Activated CD4-positive, alpha-beta memory T cell treated with anti-CD3 and anti-CD28 coated beads for 36 hours (primary cell): ENCODE measurements at regions not wholly inside any gene's neighbourhood (a gene's known extent, or its start where the extent isn't known, plus 50 kb on each side); places are given as distances from the start of the nearest gene placed in this dataset.
"Not testable (repeated sequence)": the region's sequence is repeated elsewhere in the genome, so short reads cannot be mapped to it uniquely, and the experiment has no call there.

Source experiments
- CTCF ChIA-PET: fragments of 350-600 bp; sonication (Branson Sonifier 250); formaldehyde crosslinking; loops from one replicate; lab custom pipeline; 2021; ENCODE audit warnings: antibody characterized with exemption, inconsistent platforms; lab: Charles Lee
- POLR2A ChIA-PET: fragments of 350-600 bp; sonication (Branson Sonifier 250); formaldehyde crosslinking; loops from one replicate; lab custom pipeline; 2021; ENCODE audit warnings: antibody characterized with exemption; lab: Charles Lee
- DNase-seq: peaks from one replicate; pipeline ENCODE4 v3.0.0-alpha.2; 2020
- H3K27ac Mint-ChIP-seq: one replicate; pipeline ENCODE4 v1.8.0; 2021; ENCODE audit warnings: mixed read lengths
- H3K27me3 Mint-ChIP-seq: one replicate; pipeline ENCODE4 v1.8.0; 2021; ENCODE audit warnings: mixed read lengths
- H3K36me3 Mint-ChIP-seq: one replicate; pipeline ENCODE4 v1.8.0; 2021; ENCODE audit warnings: mixed read lengths
- H3K4me1 Mint-ChIP-seq: one replicate; pipeline ENCODE4 v1.8.0; 2021; ENCODE audit warnings: low read depth, mixed read lengths
- H3K4me3 Mint-ChIP-seq: one replicate; pipeline ENCODE4 v1.8.0; 2021; ENCODE audit warnings: mild to moderate bottlenecking, mixed read lengths
- H3K9me3 Mint-ChIP-seq: one replicate; pipeline ENCODE4 v1.8.0; 2021; ENCODE audit warnings: mixed read lengths
- intact Hi-C: fragments of 100-400 bp; cut with micrococcal nuclease; formaldehyde crosslinking; loops from one replicate; pipeline ENCODE4 v1.15.1; 2023

- ChIA-PET CTCF (no interaction called here), POLR2A (no interaction called here)
- Mint-ChIP-seq H3K27me3 (peaks cover 14% of the 10 kb centered on the region), H3K27ac (no peak overlapping the region), H3K4me3 (no peak overlapping the region), H3K4me1 (no peaks in the 10 kb centered on the region), H3K9me3 (no peaks in the 10 kb centered on the region), H3K36me3 (no peaks in the 10 kb centered on the region)
- no peak for DNase-seq
- intact Hi-C loops: no loop called here
Observed at GRCh38 chr12:46956451-46957035, 122.9 kb upstream of the PCED1B start.

DNA sequence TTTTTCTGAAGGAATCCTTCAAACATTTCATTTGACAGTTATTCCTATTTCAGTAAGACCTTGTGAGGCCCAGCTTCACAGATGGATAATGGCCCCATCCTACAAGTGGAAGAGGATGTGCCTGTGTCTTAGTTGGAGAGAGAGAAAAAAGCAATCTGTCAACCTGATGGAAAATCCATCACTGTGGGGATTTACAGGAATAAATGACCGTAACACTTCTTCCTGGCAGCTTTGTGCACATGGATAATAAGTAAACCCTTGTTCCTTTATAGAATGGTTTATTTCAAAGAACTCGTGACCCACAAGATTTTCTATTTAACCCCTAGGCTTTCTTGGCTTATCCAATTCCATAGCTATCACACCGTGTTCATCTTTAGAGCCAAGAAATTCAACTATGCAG is 121.4 kb upstream of the PCED1B start:
- intact Hi-C loops: no loop called here
- CTCF ChIA-PET: interaction anchor here (1.1 kb wide), 1 partner anchor 13 kb away, joined by 3 read pairs; no protein-coding TSS in a partner anchor

DNA sequence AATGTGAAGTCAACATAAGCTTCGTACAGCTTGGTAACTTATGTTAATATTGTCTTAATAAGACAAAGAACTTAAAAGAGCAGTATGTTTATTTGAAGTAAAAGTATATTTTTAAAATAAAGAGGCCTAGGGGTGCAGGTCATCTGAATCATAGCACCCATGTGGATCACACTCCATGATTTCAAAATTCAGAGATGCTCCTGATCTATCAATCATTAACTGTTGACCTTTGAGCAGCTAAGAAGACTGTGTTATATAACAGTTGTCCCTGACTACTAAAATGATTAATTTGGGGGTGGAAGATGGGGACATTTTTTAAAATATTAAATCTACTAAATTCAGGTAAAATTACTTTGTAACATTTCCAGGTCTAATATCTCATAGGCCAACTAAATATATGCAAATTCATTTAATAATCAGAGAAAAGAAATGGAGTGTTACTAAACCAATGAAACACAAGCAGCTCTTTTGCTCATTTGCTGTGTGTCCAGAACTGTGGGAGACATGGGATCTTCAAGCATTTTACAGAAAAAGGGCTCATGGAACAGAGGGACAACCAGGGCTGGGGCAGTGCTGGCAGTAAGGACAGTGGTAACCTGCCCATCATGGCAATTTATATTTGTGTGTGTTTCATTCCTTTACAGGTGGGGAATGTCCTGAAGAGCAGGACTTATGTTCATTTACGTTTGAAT is 120.7 kb upstream of the PCED1B start:
- no peak overlapping the region for H3K4me3 Mint-ChIP-seq
- DNase-seq: no peak
- ChIA-PET CTCF (no interaction called here), POLR2A (no interaction called here)
- intact Hi-C loops: no loop called here
- no peaks in the 10 kb centered on the region for H3K36me3 Mint-ChIP-seq
- H3K27ac Mint-ChIP-seq: no peak overlapping the region
- no peaks in the 10 kb centered on the region for H3K9me3 Mint-ChIP-seq
- peaks cover 8% of the 10 kb centered on the region for H3K27me3 Mint-ChIP-seq
- H3K4me1 Mint-ChIP-seq: no peaks in the 10 kb centered on the region

More for the DNA sequence above, 121.4 kb upstream of the PCED1B start:
- no peak for DNase-seq
- Mint-ChIP-seq H3K4me1 (no peaks in the 10 kb centered on the region), H3K27me3 (peaks cover 8% of the 10 kb centered on the region), H3K9me3 (no peaks in the 10 kb centered on the region), H3K36me3 (no peaks in the 10 kb centered on the region), H3K27ac (no peak overlapping the region), H3K4me3 (no peak overlapping the region)
- POLR2A ChIA-PET: no interaction called here

GRCh38 chr12:46959502-46959901 is 119.9 kb upstream of the PCED1B start:
- Mint-ChIP-seq H3K9me3 (no peaks in the 10 kb centered on the region), H3K4me1 (no peaks in the 10 kb centered on the region), H3K36me3 (no peaks in the 10 kb centered on the region), H3K27ac (no peak overlapping the region), H3K4me3 (no peak overlapping the region), H3K27me3 (peaks cover 8% of the 10 kb centered on the region)
- ChIA-PET CTCF (no interaction called here), POLR2A (no interaction called here)
- intact Hi-C loops: no loop called here
- no peak for DNase-seq

- no peaks in the 10 kb centered on the region for H3K36me3 Mint-ChIP-seq
- intact Hi-C loops: no loop called here
- peaks cover 4% of the 10 kb centered on the region for H3K27me3 Mint-ChIP-seq
- CTCF ChIA-PET: no interaction called here
- H3K27ac Mint-ChIP-seq: no peak overlapping the region
- POLR2A ChIA-PET: no interaction called here
- no peak overlapping the region for H3K4me3 Mint-ChIP-seq
- no peaks in the 10 kb centered on the region for H3K4me1 Mint-ChIP-seq
- H3K9me3 Mint-ChIP-seq: no peaks in the 10 kb centered on the region
- DNase-seq: no peak
Observed at GRCh38 chr12:46960681-46961080, 118.7 kb upstream of the PCED1B start.

DNA sequence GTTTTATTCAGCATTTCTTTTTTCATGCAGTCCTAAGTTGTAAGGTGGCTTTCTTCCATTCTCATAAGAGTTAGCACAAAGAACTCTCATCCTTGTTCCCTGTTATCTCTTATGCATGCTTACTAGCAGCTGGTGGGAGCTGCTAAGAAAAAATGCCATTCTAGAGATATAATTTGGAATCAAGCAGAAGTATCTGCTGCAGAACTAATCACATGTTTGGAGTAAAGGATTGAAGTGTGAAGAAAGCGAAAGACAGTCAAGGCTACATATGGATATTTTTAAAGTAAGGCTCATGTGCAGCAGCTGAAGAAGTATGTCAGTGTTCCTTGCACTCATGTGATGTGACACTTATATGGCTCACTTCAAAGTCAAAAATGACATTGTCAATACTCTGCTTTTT is 116.2 kb upstream of the PCED1B start:
- CTCF ChIA-PET: no interaction called here
- no peak overlapping the region for H3K4me3 Mint-ChIP-seq
- intact Hi-C loops: no loop called here
- peaks cover 5% of the 10 kb centered on the region for H3K27me3 Mint-ChIP-seq
- H3K4me1 Mint-ChIP-seq: no peaks in the 10 kb centered on the region
- H3K9me3 Mint-ChIP-seq: no peaks in the 10 kb centered on the region
- POLR2A ChIA-PET: no interaction called here
- H3K27ac Mint-ChIP-seq: no peak overlapping the region
- DNase-seq: no peak
- no peaks in the 10 kb centered on the region for H3K36me3 Mint-ChIP-seq

GRCh38 chr12:46963977-46964971 is 115.1 kb upstream of the PCED1B start:
- POLR2A ChIA-PET: no interaction called here
- Mint-ChIP-seq H3K27me3 (peaks cover 5% of the 10 kb centered on the region), H3K27ac (no peak overlapping the region), H3K36me3 (no peaks in the 10 kb centered on the region), H3K4me3 (no peak overlapping the region), H3K9me3 (no peaks in the 10 kb centered on the region), H3K4me1 (no peaks in the 10 kb centered on the region)
- intact Hi-C loops: no loop called here
- CTCF ChIA-PET: no interaction called here
- no peak for DNase-seq

- POLR2A ChIA-PET: no interaction called here
- Mint-ChIP-seq H3K9me3 (no peaks in the 10 kb centered on the region), H3K27me3 (peaks cover 3% of the 10 kb centered on the region), H3K4me1 (no peaks in the 10 kb centered on the region), H3K27ac (no peak overlapping the region), H3K36me3 (no peaks in the 10 kb centered on the region), H3K4me3 (no peak overlapping the region)
- DNase-seq: no peak
- intact Hi-C loops: no loop called here
- CTCF ChIA-PET: no interaction called here
Observed at GRCh38 chr12:46965137-46965536, 114.3 kb upstream of the PCED1B start.

DNA sequence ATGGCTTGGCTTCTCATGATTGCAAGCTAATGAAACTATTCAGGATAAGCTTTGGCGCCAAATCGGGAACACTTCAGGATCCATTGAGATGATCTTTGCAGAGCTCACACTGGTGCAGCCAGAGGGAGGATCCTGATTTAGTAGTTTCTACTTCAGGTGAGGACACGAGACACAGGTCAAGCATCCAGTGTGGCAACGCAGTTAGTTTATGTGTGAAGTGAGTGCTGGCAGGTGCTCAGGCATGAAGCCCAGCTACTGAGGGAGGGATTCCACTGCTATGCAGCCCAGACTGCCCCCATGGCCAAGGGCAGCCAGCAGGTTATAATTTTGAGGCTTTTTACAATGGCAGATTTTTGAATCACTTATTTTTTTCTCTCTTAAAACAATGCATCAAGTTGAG is 113.5 kb upstream of the PCED1B start:
- no peaks in the 10 kb centered on the region for H3K36me3 Mint-ChIP-seq
- POLR2A ChIA-PET: no interaction called here
- intact Hi-C loops: no loop called here
- H3K4me3 Mint-ChIP-seq: no peak overlapping the region
- no peak overlapping the region for H3K27ac Mint-ChIP-seq
- CTCF ChIA-PET: no interaction called here
- H3K4me1 Mint-ChIP-seq: no peaks in the 10 kb centered on the region
- no peak for DNase-seq
- no peaks in the 10 kb centered on the region for H3K9me3 Mint-ChIP-seq
- peaks cover 4% of the 10 kb centered on the region for H3K27me3 Mint-ChIP-seq

DNA sequence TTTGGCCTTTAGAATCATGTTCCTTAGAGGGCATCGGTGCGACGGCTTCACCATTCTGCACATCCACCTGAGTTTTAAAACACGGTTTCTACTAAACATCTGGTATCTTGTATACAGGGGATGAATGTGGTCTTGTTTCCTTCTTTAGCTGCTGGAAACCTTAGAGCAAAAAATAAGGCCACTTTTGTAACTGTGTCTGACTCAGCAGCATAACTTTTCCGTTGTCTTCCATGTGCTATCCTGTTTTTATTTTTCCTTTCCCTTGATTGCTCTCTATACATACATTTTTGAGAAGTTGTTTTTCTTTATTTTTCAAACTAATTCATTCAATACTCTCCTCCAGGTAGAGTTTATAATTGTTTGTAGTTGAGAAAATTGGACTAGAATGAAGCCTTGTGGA is 108.8 kb upstream of the PCED1B start:
- Mint-ChIP-seq H3K27ac (no peak overlapping the region), H3K4me3 (no peak overlapping the region), H3K27me3 (peaks cover 26% of the 10 kb centered on the region), H3K36me3 (peaks cover 2% of the 10 kb centered on the region), H3K9me3 (no peaks in the 10 kb centered on the region), H3K4me1 (no peaks in the 10 kb centered on the region)
- CTCF ChIA-PET: no interaction called here
- DNase-seq: no peak
- POLR2A ChIA-PET: no interaction called here
- intact Hi-C loops: no loop called here

- H3K9me3 Mint-ChIP-seq, H3K36me3 Mint-ChIP-seq, CTCF ChIA-PET, DNase-seq, H3K27ac Mint-ChIP-seq, H3K4me1 Mint-ChIP-seq, intact Hi-C loops, POLR2A ChIA-PET, H3K4me3 Mint-ChIP-seq: not testable (repeated sequence)
- H3K27me3 Mint-ChIP-seq: peaks cover 27% of the 10 kb centered on the region
Observed at GRCh38 chr12:46973937-46974336, 105.5 kb upstream of the PCED1B start.

GRCh38 chr12:46977871-46978375 is 101.5 kb upstream of the PCED1B start:
- ChIA-PET CTCF (no interaction called here), POLR2A (no interaction called here)
- Mint-ChIP-seq H3K36me3 (peaks cover 2% of the 10 kb centered on the region), H3K9me3 (no peaks in the 10 kb centered on the region), H3K27me3 (peaks cover 19% of the 10 kb centered on the region), H3K27ac (no peak overlapping the region), H3K4me3 (no peak overlapping the region), H3K4me1 (no peaks in the 10 kb centered on the region)
- intact Hi-C loops: no loop called here
- no peak for DNase-seq
